Islet precursor cell (in vitro differentiated cells): ENCODE measurements at regions not wholly inside any gene's neighbourhood (a gene's known extent, or its start where the extent isn't known, plus 50 kb on each side); places are given as distances from the start of the nearest gene placed in this dataset.
A peak's percentile ranks its signal among the peaks of the same experiment; 100 is the strongest.
"Not testable (repeated sequence)": the region's sequence is repeated elsewhere in the genome, so short reads cannot be mapped to it uniquely, and the experiment has no call there.

Experiments
- DNase-seq: peaks from one replicate; pipeline ENCODE4 v3.0.0-alpha.2; 2018

DNA sequence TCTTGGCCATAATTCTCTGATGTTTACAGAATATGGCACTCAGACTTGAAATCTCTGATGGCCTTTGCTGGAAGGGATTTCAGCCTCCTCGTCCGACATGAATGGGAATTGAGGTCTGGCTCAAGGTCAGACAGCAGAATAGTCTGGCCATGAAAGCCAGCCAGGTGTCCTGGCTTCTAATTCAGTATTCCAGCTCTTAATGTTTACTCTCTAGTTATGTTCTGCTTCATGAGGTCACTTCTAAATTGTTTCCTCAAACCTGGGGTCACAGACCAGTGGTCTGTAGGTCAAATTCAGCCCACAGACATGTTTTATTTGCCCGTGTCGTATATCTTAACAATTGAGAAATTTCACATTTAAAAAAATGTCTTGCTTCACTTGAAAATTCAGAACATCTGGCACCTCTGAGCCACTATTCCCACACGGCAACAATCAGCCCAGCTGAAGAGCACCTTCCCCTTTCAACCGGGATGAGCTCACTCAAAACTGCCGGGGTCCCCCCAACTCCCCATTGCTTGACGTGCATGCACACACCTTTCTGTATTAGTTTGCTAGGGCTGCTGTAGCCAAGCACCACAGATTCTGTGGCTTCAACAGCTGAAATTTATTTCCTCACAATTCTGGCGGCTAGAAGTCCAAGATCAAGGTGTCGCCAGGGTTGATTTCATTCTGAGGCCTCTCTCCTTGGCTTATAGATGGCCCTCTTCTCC, 243.5 kb downstream of the ENC1 start:
- no peak for DNase-seq

DNA sequence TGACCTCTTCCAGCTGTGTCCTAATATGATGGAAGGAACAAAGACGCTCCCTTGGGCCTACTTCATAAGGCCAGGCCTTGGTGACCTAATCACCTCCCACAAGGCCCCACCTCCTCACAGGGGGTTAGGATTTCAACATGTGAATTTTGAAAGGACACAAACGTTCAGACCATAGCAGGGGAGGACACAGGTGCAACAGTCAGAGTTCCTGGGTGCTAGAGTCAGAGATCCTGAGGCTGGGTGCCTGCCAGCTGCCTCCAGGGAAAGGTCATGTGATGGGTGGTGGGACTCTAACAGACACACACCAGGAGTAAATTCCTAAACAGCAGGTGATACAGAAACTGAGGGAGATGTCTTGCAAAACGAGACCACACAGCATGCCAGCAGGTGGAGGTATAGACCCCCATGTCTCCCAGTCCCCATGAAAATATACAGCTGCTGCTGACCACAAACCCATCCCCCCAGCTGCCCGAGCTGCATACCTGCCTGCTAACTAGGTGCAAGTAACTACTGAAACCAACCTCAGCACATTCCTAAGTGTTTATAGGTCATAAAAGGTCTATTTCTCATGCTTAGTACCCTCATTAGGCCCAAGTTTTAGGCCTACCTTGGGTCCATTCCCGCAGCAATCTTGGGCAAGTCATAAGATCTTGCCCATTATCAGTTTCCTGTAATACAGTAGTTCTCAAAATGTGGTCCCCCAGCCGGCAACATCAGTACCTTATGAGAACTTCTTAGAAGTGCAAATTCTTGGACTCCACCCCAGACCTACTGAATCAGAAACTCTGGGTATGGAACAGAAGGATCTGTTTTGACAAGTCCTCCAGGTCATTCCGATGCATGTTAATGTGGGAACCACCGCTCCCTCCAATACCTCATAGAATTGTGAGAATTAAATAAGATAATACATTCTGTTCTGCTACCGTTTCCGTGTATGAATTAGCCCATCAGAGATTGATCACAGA, 245.3 kb downstream of the ENC1 start:
- peak; percentile 99 for DNase-seq

DNA sequence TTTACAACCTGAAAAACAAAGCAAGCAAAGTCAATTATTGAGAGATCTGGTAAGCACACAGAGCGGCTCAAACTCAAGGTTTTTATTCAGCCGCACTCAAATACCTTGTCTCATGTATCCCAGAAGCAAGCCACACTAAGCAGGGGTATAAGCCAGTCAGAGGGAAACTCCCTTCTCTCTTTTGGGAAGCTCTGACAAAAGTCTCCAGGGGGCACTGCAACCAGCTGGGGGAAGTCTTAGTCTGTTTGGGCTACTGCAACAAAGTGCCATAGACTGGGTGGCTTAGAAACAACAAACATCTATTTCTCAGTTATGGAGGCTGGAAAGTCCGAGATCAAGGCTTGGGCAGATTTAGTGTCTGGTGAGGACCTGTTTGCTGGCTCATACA, 246.0 kb downstream of the ENC1 start:
- DNase-seq = no peak

DNA sequence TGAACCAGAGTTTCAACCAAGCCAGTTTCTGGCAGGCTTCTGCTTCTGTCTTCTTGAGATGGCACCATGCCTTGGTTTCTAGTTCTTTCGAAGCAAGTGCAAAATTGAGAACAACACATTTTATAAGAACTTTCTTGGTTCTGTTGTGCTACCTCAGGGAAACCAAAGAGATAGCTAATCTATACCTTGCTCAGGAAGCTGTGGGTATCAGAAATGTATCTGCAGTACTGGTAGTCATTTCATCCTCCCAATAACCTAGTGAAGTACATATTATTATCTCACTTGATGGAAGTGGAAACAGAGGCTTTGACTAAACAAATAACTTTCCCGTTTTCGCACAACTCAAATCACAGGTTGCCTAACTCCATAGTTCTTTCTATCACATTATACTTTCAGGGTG, 246.6 kb downstream of the ENC1 start:
- DNase-seq = no peak

DNA sequence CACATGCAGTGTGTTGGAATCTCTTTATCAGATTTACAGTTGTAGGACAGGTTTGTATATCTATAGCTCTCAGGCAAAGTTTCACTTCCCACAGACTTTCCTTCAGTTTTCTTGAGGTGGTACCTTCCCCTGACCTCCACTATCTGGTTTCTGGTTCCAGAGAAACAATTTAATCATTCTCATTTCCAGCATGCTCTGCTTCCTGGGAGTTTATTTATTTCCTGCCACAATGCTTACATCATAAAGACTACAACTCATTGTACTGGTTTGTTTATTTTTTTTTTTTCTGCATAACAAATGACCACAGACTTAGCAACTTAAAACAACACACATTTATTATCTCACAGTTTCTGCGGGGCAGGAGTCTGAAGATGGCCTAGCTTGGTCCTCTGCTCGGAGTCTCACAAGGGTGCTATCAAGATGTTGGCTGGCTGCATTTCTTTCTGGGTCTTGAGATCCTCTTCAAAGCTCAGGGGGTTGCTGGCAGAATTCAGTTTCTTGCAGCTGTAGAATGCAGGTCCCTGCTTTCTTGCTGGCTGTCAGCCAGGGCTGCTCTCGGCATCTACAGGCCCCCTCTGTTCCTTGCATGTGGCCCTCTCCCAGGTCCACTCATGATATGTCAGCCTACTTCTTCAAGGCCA, 247.7 kb downstream of the ENC1 start:
- no peak for DNase-seq

DNA sequence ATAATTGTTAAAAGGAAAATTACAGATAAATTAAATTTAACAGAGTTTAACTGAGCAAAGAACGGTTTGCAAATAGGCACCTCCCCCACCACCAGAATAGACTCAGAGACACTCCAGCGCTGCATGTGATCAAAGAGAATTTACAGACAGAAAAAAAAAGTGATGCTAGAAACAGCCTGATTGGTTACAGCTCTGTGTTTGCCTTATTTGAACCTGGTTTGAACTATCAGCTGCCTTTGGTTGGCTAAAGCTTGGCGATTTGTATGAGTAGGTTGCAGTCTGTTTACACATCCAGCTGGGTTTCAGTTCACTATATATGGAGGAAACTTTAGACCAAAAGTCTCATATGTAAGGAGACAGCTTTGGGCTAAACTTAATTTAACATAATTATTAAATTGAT, 249.1 kb downstream of the ENC1 start:
- no peak for DNase-seq

DNA sequence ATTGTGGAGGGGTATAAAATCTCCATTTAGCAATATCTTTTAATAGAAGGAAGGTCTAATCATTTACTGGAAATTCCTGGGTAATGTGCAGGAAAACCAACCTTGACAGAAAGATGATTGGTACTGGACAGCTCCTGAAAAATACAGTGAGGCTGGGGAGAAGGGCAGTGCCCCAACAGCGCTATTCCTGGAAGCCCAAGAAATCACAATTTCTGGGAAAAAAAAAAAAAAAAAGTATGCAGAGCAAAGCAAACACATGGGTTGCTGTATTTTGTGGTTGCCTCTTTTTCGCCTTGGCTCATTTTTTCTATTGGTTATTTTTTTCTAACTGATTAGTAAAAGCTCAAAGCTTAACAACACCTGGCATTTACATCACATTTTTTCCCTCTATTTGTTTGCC, 249.7 kb downstream of the ENC1 start:
- no peak for DNase-seq

DNA sequence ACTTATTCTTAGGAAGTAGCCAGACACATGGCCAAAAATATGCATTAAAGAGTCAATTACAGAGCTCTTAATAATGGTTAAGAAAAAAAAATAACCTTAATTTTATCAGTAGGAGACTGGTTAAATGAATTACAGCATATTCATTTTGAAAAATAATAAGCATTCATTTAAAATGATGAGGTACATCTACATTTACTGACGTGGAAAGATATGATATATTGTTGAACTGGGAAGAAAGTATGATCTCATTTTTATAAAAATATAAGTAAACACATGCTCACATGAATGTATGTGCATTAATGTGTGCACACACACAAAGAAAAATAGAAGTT, 250.3 kb downstream of the ENC1 start:
- DNase-seq = no peak

DNA sequence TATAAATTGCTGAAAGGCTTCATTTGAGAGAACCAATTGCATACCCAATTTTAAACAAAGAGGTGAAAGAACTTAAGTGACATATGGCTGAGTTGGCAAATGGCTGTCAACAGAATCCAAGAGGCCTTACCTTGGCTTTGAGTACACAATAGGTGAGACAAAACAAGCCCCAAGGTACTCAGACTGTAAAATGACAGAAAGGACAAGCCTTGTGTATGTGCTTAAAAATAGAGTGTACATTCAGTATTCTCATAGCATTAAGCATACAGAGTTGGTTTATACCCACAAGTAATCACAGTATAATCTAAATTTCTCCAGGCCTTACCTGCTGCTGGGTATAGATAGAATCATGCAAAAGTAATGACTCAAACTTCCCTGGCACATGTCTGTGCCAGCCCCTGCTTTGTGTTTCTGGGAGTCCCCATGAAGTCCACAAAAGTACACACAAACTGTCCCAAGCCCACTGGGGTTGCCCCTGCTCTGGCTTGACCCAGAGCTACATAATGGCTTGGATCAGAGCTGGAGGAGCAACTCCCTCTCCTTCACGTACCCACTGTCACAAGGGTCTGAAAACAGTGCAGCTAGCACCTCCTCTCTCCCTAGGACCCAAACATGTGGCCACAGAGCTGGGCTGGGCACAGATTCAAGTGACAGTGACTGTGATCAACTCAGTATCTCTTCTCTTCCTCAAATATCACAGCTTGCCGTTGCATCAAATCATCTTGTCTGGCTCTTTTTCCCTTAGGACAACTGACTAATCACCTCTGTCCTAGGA, 250.8 kb downstream of the ENC1 start:
- DNase-seq = no peak

DNA sequence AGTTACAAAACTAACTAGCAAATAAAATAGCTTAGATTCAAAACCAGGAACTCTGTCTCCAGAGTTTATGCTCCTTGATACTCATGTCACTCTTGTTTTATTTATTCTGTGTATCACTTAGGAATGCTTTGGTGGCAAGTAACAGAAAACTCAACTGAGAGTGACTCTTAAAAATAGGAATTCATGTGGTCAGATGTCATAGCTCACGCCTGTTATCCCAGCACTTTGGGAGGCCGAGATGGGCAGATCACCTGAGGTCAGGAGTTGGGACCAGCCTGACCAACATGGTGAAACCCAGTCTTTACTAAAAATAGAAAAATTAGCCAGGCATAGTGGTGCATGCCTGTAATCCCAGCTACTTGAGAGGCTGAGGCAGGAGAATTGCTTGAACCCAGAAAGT, 252.1 kb downstream of the ENC1 start:
- not testable (repeated sequence) for DNase-seq

DNA sequence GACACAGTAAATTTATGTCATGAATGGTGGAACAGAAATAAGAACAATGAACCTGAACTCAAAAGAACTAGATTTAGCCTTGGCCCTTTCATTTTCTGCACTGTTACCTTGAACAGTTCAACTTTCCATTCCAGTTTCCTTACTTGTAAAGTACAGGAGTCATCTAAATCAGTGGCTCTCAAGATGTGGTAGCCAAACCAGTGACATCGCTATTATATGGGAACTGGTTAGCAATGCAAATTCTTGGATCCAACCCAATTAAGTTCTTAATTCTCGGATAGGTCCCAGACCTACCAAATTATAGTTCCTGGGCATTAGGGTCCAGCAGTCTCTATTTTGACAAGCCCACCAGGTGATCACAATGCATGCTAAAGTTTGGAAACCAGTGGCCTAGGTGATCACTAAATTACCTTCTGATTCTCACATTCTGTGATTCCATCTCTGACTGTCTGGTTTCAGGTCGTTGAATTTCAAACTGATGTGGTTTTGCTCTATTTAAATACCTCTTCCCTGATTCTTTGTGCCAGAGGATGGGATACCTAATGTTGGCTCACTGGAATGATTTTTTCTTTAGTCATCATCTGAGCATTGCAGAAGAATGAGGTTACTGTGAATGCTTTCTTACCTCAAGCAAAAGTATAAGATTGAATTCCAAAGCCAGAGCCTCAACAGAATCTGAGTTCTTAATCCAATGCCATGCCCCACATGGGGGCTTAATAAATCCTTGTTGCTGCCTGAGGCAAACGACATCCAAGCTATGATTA, 253.8 kb downstream of the ENC1 start:
- no peak for DNase-seq

DNA sequence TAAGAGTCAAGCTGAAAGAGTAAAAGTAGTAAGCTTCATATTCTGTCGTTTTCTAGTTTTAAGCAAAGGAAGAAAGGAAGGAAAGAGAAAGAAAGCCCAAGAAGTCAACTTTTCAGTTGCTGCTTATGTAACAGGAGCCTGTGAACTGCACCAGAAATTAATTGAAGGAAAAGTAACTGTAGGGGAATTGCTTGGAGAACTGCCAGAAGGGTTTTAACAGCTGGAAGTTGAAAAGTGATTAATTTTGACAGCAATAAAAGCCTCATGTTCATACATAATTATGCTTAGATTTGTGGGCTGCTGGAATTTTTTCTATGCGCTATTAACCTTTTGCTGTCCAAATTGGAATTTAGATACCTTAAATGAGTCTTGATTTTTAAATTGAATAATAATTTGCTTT, 255.7 kb downstream of the ENC1 start:
- no peak for DNase-seq

DNA sequence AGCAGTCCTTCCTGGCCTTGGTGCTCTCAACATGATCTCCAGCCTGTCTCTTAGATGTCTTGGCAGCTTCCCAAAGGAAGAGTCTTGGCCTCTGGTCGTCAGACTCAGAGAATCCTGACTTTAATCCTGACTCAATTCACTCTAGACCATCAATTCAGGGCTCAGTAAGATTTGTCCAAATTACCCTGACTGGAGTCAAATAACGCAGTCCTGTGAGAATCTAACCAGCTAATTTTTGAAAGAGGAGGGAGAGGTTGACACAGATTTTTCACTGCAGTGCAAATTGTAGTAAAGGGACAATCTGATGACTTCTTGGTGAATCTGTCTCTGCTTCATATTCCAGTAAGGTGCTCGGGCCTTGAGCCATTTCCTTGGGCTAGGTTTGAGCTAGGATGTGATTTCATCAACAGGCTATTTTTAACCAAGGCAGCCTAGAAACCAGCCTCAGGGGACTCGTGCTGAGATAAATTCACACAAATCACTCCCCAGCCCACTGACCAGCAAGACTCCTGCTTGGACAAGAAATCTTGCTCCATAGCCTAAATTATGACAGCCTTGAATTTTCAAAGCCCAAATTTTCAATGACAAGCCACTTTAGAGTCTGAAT, 257.4 kb downstream of the ENC1 start:
- peak; percentile 83 for DNase-seq

DNA sequence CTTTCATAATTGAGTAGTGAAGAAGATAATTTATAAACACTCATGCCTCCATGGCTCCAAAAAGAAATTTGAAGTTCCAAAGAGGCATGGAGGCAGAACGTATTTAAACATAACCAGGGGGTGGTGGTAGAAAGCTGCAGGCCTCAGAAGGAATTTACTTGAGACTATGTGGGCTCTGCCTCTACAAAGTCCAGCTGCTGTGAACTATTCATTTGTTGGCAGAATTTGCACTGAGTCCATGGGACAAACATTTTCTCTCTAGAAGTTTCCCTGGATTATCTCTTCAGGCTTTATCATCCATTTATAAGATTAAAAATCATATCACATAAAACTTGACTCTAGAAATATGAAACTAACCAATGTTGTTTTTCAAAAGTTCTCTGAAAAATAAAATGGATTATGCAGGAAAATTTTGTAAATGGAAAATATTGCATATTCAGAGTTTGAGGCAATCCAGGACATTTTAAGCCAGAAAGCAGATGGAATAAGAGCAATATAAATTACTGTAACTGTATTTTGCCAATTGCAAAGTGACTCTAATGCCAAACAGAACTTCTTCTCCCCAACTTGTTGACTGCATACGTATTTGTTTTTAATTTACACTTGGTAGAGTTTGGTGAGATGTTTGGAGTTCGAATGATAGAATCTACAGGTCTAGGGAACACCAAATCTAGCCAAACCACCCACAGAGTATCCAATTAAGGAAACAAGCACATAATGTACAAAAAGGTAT, 258.2 kb downstream of the ENC1 start:
- DNase-seq = no peak

DNA sequence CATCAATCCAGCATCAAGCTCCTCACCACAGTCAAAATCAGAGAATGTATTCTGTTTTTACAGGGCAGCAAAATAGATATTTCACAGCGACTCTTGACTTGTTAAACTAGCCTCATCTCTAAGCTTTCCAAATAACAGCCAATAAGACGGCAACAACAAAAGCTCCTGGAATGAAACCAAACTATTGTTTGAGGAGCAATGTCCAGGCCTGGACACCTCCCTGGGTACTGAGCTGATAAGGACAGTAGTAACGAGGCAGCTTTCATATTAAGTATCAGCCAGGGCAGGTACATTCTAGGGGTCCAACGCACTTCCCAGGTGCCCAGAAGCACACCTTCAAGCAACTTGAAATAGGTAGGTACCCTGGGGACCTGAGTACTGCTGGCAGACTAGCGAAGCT, 260.3 kb downstream of the ENC1 start:
- DNase-seq = no peak

DNA sequence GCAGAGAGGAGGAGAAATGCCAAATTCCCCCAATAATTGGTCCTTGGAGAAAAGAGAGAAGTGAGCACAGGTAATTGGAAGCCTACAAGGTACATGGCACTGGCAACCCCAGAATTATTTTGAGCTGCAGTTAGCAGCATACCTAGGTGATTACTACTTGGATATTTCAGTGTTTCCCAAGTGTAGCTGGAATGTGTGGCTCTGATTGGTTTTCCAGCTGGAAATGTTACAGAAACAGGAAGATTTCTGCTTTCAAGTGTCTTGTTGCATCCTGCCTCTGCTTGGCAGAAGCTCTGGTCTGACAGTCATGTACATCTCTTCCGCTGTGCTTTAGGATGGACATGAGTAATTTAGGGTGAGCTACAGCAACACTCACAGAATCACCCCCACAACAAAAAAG, 262.1 kb downstream of the ENC1 start:
- DNase-seq = peak; percentile 72

DNA sequence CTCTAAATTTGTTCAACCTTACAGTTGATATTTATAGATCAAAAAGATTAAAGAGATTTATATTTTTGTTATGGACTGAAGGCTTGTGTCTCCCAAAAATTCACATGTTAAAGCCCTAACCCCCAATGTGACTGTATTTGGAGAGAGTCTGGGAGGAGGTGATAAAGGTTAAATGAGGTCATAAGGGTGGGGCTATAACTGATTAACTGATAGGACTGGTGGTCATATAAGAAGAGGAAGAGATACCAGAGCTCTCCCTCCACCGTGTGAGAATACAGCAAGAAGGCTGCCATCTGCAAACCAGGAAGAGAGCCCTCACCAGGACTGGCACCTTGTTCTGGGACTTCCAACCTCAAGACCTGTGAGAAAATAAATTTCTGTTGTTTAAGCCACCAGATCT, 264.3 kb downstream of the ENC1 start:
- no peak for DNase-seq

DNA sequence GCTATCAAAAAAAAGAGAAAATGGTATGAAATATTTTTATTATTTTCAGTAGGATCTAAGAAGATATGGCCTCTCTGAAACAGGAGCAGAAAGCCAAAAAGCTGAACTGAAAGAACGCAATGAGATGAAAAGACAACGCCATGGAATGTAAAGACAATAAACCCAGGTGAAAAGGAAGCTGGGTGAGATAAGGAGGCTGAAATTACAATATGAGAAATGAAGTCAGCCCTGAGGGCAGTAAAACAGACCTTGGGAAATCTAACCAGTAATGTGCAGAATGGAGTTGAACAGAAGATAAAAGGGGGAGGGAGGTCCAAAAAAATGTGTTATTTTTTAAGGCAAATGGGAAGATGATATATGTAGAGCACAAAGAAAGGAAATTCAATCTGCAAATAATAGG, 265.3 kb downstream of the ENC1 start:
- no peak for DNase-seq

DNA sequence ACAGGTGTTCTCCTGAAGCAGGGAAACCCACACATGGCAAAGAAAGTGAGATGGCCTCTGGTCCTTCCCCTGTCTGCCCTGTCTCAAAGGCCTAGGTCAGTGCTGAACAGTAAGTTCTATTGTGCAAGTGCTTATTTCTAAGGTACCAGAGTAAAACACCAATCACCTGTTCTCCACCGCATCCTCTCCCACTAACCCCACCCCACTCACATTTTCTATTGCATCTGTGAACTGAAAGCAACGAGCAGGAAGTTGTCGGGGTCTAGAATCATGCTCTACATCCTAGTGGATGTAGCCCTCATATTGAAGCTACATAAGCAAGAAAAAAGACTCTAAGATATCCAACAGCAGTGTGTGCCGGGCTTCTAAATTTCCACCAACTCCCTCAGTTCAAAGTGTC, 265.9 kb downstream of the ENC1 start:
- no peak for DNase-seq

DNA sequence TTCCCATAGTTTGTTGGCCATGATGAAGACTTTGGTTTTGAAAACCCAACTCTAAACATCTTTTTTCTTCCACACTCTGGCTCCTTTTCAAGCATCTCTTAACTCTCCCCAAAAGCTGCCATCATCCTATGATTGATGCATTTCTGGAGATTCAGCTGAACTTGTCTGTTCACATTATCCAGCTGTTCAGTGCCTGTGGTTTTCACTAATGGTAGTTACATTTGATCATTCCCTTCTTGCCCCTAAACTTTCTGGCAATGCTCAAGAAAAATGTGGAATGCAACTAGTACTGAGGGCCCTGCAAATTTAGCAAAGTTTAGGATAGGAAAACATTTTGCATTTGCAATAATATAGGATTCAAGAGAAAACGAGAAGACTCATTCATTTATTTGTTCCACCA, 267.5 kb downstream of the ENC1 start:
- no peak for DNase-seq

DNA sequence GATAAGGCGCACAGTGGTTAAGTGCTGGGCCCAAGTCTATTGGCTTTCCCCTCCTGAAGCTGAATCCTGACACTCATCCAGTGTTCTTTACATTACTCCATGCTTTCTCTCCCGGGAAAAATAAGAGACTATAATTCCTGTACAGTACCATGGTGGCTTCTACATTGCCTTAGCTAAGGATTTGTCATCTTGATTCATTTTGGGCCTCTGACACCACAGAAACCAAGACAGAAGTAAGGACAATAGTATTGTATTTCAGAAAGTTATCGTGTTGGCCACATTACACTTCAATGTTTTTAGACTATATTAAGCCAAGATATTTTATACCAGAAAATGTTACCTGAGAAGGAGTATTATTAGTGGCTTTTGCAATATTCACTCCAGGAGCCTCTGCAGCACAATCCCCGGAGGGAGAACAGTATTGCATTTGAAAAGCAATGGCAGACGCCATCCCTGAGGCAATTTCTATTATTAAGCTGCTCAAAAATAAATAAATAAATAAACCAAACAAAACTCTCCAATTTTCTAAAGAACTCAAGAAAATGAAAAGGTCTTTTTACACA, 267.9 kb downstream of the ENC1 start:
- DNase-seq = no peak
